Right renal cortex interstitium (tissue), 3 donors: ENCODE measurements at regions not wholly inside any gene's neighbourhood (a gene's known extent, or its start where the extent isn't known, plus 50 kb on each side); places are given as distances from the start of the nearest gene placed in this dataset.
"Not testable (repeated sequence)": the region's sequence is repeated elsewhere in the genome, so short reads cannot be mapped to it uniquely, and the experiment has no call there.

Source experiments
- DNase-seq, 3 donors: peaks; one replicate each; pipeline ENCODE4 v3.0.0-alpha.2; 2013; ENCODE audit warnings: low read depth in 3 of 3, low spot score in 2 of 3

GRCh38 chr16:48956620-48957019 is 325.0 kb downstream of the CBLN1 start:
- DNase-seq, result no peak

- DNase-seq, result no peak
Observed at GRCh38 chr16:48955837-48956236, 325.8 kb downstream of the CBLN1 start.

GRCh38 chr16:48951621-48952125 is 330.0 kb downstream of the CBLN1 start:
- DNase-seq, result not testable (repeated sequence)

- DNase-seq, result no peak
Observed at GRCh38 chr16:48950184-48950583, 331.5 kb downstream of the CBLN1 start.

- DNase-seq, result no peak
Observed at GRCh38 chr16:48949636-48950035, 332.0 kb downstream of the CBLN1 start.

GRCh38 chr16:48948911-48949310 is 332.7 kb downstream of the CBLN1 start:
- DNase-seq, result no peak

- no peak for DNase-seq
Observed at GRCh38 chr16:48947371-48947713, 334.3 kb downstream of the CBLN1 start.

GRCh38 chr16:48946686-48947370 is 334.8 kb downstream of the CBLN1 start:
- DNase-seq, result no peak

GRCh38 chr16:48942996-48943395 is 333.0 kb upstream of the N4BP1 start:
- no peak for DNase-seq

- DNase-seq, result no peak
Observed at GRCh38 chr16:48936811-48937210, 326.8 kb upstream of the N4BP1 start.

GRCh38 chr16:48932216-48932855 is 322.4 kb upstream of the N4BP1 start:
- DNase-seq, result no peak

- DNase-seq, result no peak
Observed at GRCh38 chr16:48930951-48931553, 321.1 kb upstream of the N4BP1 start.

GRCh38 chr16:48919791-48920190 is 309.8 kb upstream of the N4BP1 start:
- no peak for DNase-seq

- DNase-seq, result no peak
Observed at GRCh38 chr16:48918520-48919258, 308.7 kb upstream of the N4BP1 start.

- DNase-seq, result no peak
Observed at GRCh38 chr16:48916566-48916965, 306.6 kb upstream of the N4BP1 start.

- no peak for DNase-seq
Observed at GRCh38 chr16:48914070-48914469, 304.1 kb upstream of the N4BP1 start.

GRCh38 chr16:48913384-48913783 is 303.4 kb upstream of the N4BP1 start:
- DNase-seq, result no peak

- no peak for DNase-seq
Observed at GRCh38 chr16:48912360-48912759, 302.4 kb upstream of the N4BP1 start.

GRCh38 chr16:48911700-48912099 is 301.7 kb upstream of the N4BP1 start:
- DNase-seq, result no peak

- no peak for DNase-seq
Observed at GRCh38 chr16:48910214-48910613, 300.2 kb upstream of the N4BP1 start.

GRCh38 chr16:48909231-48909630 is 299.3 kb upstream of the N4BP1 start:
- DNase-seq, result no peak
